ENCODE measurements at regions not wholly inside any gene's neighbourhood (a gene's known extent, or its start where the extent isn't known, plus 50 kb on each side); places are given as distances from the start of the nearest gene placed in this dataset.
A peak's percentile ranks its signal among the peaks of the same experiment; 100 is the strongest.

GRCh38 chr5:29587832-29588231 lies 1605.7 kb upstream of the CDH6 start:
- H3K4me3 ChIP-seq: no peak overlapping the region
- no peaks in the 10 kb centered on the region for H3K79me2 ChIP-seq (ENCODE audit: low read depth)
- Mint-ChIP-seq H3K36me3 (no peaks in the 10 kb centered on the region), H3K27me3 (ENCODE audit: insufficient read depth, low read depth) (no peaks in the 10 kb centered on the region), H3K4me3 (no peak overlapping the region), H3K9me3 (no peaks in the 10 kb centered on the region), H3K4me1 (no peaks in the 10 kb centered on the region), H3K27ac (no peak overlapping the region)
- no peaks in the 10 kb centered on the region for H3F3A ChIP-seq (ENCODE audit: low read depth)
- no peaks in the 10 kb centered on the region for H4K20me1 ChIP-seq (ENCODE audit: low read depth)
- no peaks in the 10 kb centered on the region for H3K27me3 ChIP-seq
- H3K9me3 ChIP-seq (ENCODE audit: low read depth): no peaks in the 10 kb centered on the region
- no peak overlapping the region for H3K9ac ChIP-seq
- H2AFZ ChIP-seq (replicated peaks): no peak overlapping the region
- H3K4me2 ChIP-seq: no peak overlapping the region
- DNase-seq (ENCODE audit: low spot score): no peak
- H3K27ac ChIP-seq: no peak overlapping the region
- TF ChIP-seq EZH2 (IDR thresholded peaks at IDR 0.05) (no peak), CTCF (IDR thresholded peaks at IDR 0.05) (no peak), EZH2phosphoT487 (IDR thresholded peaks at IDR 0.05) (no peak)
- no peaks in the 10 kb centered on the region for H3K36me3 ChIP-seq
- no peaks in the 10 kb centered on the region for H3K4me1 ChIP-seq

DNA sequence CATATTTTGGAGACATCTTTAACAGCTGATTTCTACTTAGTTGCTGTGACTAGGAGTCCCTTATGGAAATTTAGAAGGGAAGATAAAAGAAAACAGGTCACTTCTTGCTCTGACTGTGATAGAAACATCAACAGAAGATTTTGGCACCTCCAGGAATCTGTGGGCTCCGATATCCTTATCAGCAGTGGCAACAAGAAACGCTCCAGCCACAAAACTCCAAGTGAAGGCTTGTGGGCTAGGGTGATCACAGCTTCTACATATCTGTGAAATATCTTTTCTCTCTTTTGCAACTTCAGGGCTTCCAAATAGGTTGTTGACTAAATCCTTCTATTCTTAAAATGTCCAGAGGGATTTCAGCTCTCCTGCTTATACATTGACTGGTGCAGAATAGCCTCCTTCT lies 1625.5 kb upstream of the CDH6 start:
- Mint-ChIP-seq H3K36me3 (no peaks in the 10 kb centered on the region), H3K9me3 (no peaks in the 10 kb centered on the region), H3K27me3 (ENCODE audit: insufficient read depth, low read depth) (no peaks in the 10 kb centered on the region), H3K27ac (no peak overlapping the region), H3K4me3 (no peak overlapping the region), H3K4me1 (no peaks in the 10 kb centered on the region)
- no peak overlapping the region for H3K9ac ChIP-seq
- no peak overlapping the region for H3K4me2 ChIP-seq
- DNase-seq (ENCODE audit: low spot score): no peak
- no peaks in the 10 kb centered on the region for H3K27me3 ChIP-seq
- H3K4me1 ChIP-seq: no peaks in the 10 kb centered on the region
- H3K4me3 ChIP-seq: no peak overlapping the region
- H3K79me2 ChIP-seq (ENCODE audit: low read depth): no peaks in the 10 kb centered on the region
- H4K20me1 ChIP-seq (ENCODE audit: low read depth): no peaks in the 10 kb centered on the region
- TF ChIP-seq EZH2phosphoT487 (IDR thresholded peaks at IDR 0.05): no peak
- TF ChIP-seq EZH2 (IDR thresholded peaks at IDR 0.05): no peak
- no peak for TF ChIP-seq CTCF (IDR thresholded peaks at IDR 0.05)
- no peaks in the 10 kb centered on the region for H3K9me3 ChIP-seq (ENCODE audit: low read depth)
- peak overlapping the region; percentile 42 for H2AFZ ChIP-seq (replicated peaks)
- H3K27ac ChIP-seq: no peak overlapping the region
- no peaks in the 10 kb centered on the region for H3F3A ChIP-seq (ENCODE audit: low read depth)
- H3K36me3 ChIP-seq: no peaks in the 10 kb centered on the region

- Histone ChIP-seq H3K4me1 (no peaks in the 10 kb centered on the region), H2AFZ (replicated peaks) (peak overlapping the region; percentile 40), H3K9me3 (ENCODE audit: low read depth) (no peaks in the 10 kb centered on the region), H3K36me3 (no peaks in the 10 kb centered on the region), H3K79me2 (ENCODE audit: low read depth) (no peaks in the 10 kb centered on the region), H3K4me2 (no peak overlapping the region), H4K20me1 (ENCODE audit: low read depth) (no peaks in the 10 kb centered on the region), H3F3A (ENCODE audit: low read depth) (no peaks in the 10 kb centered on the region), H3K9ac (no peak overlapping the region), H3K4me3 (no peak overlapping the region), H3K27ac (no peak overlapping the region), H3K27me3 (no peaks in the 10 kb centered on the region)
- TF ChIP-seq EZH2 (IDR thresholded peaks at IDR 0.05) (no peak), EZH2phosphoT487 (IDR thresholded peaks at IDR 0.05) (no peak), CTCF (IDR thresholded peaks at IDR 0.05) (no peak)
- H3K9me3 Mint-ChIP-seq: no peaks in the 10 kb centered on the region
- DNase-seq (ENCODE audit: low spot score): no peak
- no peak overlapping the region for H3K27ac Mint-ChIP-seq
- H3K4me1 Mint-ChIP-seq: no peaks in the 10 kb centered on the region
- no peaks in the 10 kb centered on the region for H3K36me3 Mint-ChIP-seq
- H3K27me3 Mint-ChIP-seq (ENCODE audit: insufficient read depth, low read depth): no peaks in the 10 kb centered on the region
- no peak overlapping the region for H3K4me3 Mint-ChIP-seq
Measured at GRCh38 chr5:29561564-29561963, 1631.9 kb upstream of the CDH6 start.

GRCh38 chr5:29550523-29550922 lies 1643.0 kb upstream of the CDH6 start:
- Mint-ChIP-seq H3K27ac (no peak overlapping the region), H3K4me3 (no peak overlapping the region), H3K27me3 (ENCODE audit: insufficient read depth, low read depth) (no peaks in the 10 kb centered on the region), H3K9me3 (peaks cover 4% of the 10 kb centered on the region), H3K4me1 (no peaks in the 10 kb centered on the region), H3K36me3 (no peaks in the 10 kb centered on the region)
- Histone ChIP-seq H3K4me3 (no peak overlapping the region), H3K36me3 (no peaks in the 10 kb centered on the region), H4K20me1 (ENCODE audit: low read depth) (no peaks in the 10 kb centered on the region), H2AFZ (replicated peaks) (peak overlapping the region; percentile 7), H3K4me2 (no peak overlapping the region), H3K27ac (no peak overlapping the region), H3K9ac (no peak overlapping the region), H3K79me2 (ENCODE audit: low read depth) (no peaks in the 10 kb centered on the region), H3K27me3 (no peaks in the 10 kb centered on the region), H3K9me3 (ENCODE audit: low read depth) (no peaks in the 10 kb centered on the region), H3K4me1 (peaks cover 3% of the 10 kb centered on the region), H3F3A (ENCODE audit: low read depth) (no peaks in the 10 kb centered on the region)
- TF ChIP-seq EZH2 (IDR thresholded peaks at IDR 0.05) (no peak), EZH2phosphoT487 (IDR thresholded peaks at IDR 0.05) (no peak), CTCF (IDR thresholded peaks at IDR 0.05) (no peak)
- no peak for DNase-seq (ENCODE audit: low spot score)
